Naive thymus-derived CD4-positive, alpha-beta T cell (primary cell): ENCODE measurements at regions not wholly inside any gene's neighbourhood (a gene's known extent, or its start where the extent isn't known, plus 50 kb on each side); places are given as distances from the start of the nearest gene placed in this dataset.

Experiments used
- ATAC-seq: fragments of 150-1000 bp; cut with Tn5 transposase; 2 replicates; pipeline ENCODE4 v1.10.0; 2021; ENCODE audit warnings: mild to moderate bottlenecking, moderate library complexity
- CTCF ChIA-PET: fragments of 350-600 bp; sonication (Branson Sonifier 250); formaldehyde crosslinking; loops from one replicate; lab custom pipeline; 2021; ENCODE audit warnings: antibody characterized with exemption; lab: Charles Lee
- POLR2A ChIA-PET: fragments of 350-600 bp; sonication (Branson Sonifier 250); formaldehyde crosslinking; loops from one replicate; lab custom pipeline; 2021; ENCODE audit warnings: antibody characterized with exemption, inconsistent platforms; lab: Charles Lee
- DNase-seq, 9 donors: peaks; one replicate each; pipeline versions ENCODE4 v3.0.0 to v3.0.0-alpha.2; 2020 to 2022; ENCODE audit warnings: mixed read lengths in 1 of 9
- H3K27ac ChIP-seq: one replicate; pipeline ENCODE4 v1.7.0; 2013; ENCODE audit warnings: mild to moderate bottlenecking, low read depth, low read length, moderate library complexity
- H3K27me3 ChIP-seq, 2 donors: one replicate each; pipeline ENCODE4 v1.7.0; 2013; ENCODE audit warnings: low read length in 2 of 2, mild to moderate bottlenecking in 2 of 2, moderate library complexity in 2 of 2; ENCODE audit not compliant: control insufficient read depth in 2 of 2, insufficient read depth in 2 of 2
- H3K36me3 ChIP-seq, 3 experiments: 1 replicate in 2 of 3; 2 replicates in 1 of 3; pipeline ENCODE4 v1.7.0; 2013; ENCODE audit warnings: low read length in 3 of 3, mild to moderate bottlenecking in 3 of 3, moderate library complexity in 1 of 3; ENCODE audit not compliant: insufficient read depth in 3 of 3, control insufficient read depth in 2 of 3
- H3K4me1 ChIP-seq, 2 donors: one replicate each; pipeline ENCODE4 v1.7.0; 2013; ENCODE audit warnings: low read length in 2 of 2, mild to moderate bottlenecking in 2 of 2, moderate library complexity in 1 of 2; ENCODE audit not compliant: control insufficient read depth in 2 of 2, insufficient read depth in 2 of 2
- H3K4me3 ChIP-seq: 2 replicates; pipeline ENCODE4 v1.7.0; 2013; ENCODE audit warnings: mild to moderate bottlenecking, low read length
- H3K9me3 ChIP-seq, 3 experiments: 1 replicate in 2 of 3; 2 replicates in 1 of 3; pipeline ENCODE4 v1.7.0; 2013; ENCODE audit warnings: low read length in 3 of 3; ENCODE audit not compliant: control insufficient read depth in 2 of 3
- H3K27ac Mint-ChIP-seq, 9 donors: one replicate each; pipeline ENCODE4 v1.8.0; 2020 to 2022; ENCODE audit warnings: mixed read lengths in 9 of 9, mild to moderate bottlenecking in 8 of 9, moderate library complexity in 5 of 9, inconsistent platforms in 2 of 9
- H3K27me3 Mint-ChIP-seq, 5 donors: one replicate each; pipeline ENCODE4 v1.8.0; 2021 to 2022; ENCODE audit warnings: mixed read lengths in 5 of 5, mild to moderate bottlenecking in 1 of 5
- H3K36me3 Mint-ChIP-seq, 5 donors: one replicate each; pipeline ENCODE4 v1.8.0; 2020 to 2022; ENCODE audit warnings: mixed read lengths in 5 of 5, mild to moderate bottlenecking in 3 of 5, inconsistent platforms in 1 of 5
- H3K4me1 Mint-ChIP-seq, 7 donors: one replicate each; pipeline ENCODE4 v1.8.0; 2020 to 2022; ENCODE audit warnings: mixed read lengths in 7 of 7, mild to moderate bottlenecking in 3 of 7, inconsistent platforms in 1 of 7
- H3K4me3 Mint-ChIP-seq, 10 donors: one replicate each; pipeline ENCODE4 v1.8.0; 2020 to 2022; ENCODE audit warnings: mild to moderate bottlenecking in 10 of 10, mixed read lengths in 10 of 10, moderate library complexity in 6 of 10, inconsistent platforms in 2 of 10
- H3K9me3 Mint-ChIP-seq, 11 donors: one replicate each; pipeline ENCODE4 v1.8.0; 2020 to 2022; ENCODE audit warnings: mixed read lengths in 11 of 11, mild to moderate bottlenecking in 4 of 11, inconsistent platforms in 1 of 11, moderate library complexity in 1 of 11
- intact Hi-C, 2 donors: fragments of 100-400 bp; cut with micrococcal nuclease; formaldehyde crosslinking; loops; one replicate each; pipeline ENCODE4 v1.15.1; 2023

DNA sequence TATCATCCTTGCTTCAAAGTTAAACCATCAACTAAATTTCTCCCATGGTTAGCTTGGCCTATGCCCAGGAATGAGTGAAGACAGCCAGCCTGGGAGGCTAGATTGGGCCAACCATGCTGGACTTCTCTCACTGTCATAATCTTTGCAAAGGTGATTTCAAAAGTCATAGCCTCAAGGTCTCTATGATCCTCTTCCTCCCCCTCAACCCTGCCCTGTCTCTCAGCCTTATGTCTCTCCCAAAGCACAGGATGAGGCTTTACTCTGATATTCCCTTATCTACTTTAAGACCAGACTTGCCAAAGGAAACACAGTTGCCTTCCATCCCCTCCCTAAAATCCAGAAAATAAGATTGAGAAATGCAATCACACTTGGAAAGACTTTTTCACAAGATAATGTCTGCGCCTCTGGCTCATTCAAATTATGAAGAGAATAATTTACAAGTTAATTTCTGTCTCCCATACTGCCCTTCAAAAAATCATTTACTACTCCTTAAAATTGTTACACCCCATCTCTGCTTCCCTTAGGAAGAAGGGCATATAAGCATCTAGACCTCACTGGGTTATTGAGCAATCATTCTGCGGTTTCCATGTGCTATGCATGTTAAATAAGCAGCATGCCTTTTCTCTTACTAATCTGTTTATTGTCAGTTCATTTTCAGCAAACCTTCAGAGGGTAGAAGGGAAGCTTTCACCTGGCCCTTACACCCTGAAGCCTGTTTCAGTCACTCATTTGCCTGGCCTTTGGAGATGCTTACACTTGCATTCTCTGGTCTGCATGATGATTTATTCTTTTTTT lies 113.8 kb upstream of the ANKRD55 start:
- no peaks in the 10 kb centered on the region for H3K27me3 Mint-ChIP-seq
- no peak for DNase-seq
- CTCF ChIA-PET, result no interaction called here
- H3K27ac Mint-ChIP-seq, result no peak overlapping the region
- peaks cover 0 to 5% (median 0%) of the 10 kb centered on the region in 3 experiments for H3K9me3 ChIP-seq
- no peak overlapping the region for H3K4me3 Mint-ChIP-seq
- ATAC-seq, result no peak
- H3K4me1 Mint-ChIP-seq, result peaks cover 0 to 13% (median 5%) of the 10 kb centered on the region in 7 donors
- H3K4me1 ChIP-seq, result no peaks in the 10 kb centered on the region
- H3K36me3 ChIP-seq, result no peaks in the 10 kb centered on the region
- H3K36me3 Mint-ChIP-seq, result peaks cover 0 to 13% (median 6%) of the 10 kb centered on the region in 5 donors
- intact Hi-C loops, result no loop called here
- H3K27ac ChIP-seq, result no peak overlapping the region
- POLR2A ChIA-PET, result no interaction called here
- H3K27me3 ChIP-seq, result no peaks in the 10 kb centered on the region
- H3K9me3 Mint-ChIP-seq, result peaks cover 0 to 18% (median 3%) of the 10 kb centered on the region in 11 donors
- H3K4me3 ChIP-seq, result no peak overlapping the region

DNA sequence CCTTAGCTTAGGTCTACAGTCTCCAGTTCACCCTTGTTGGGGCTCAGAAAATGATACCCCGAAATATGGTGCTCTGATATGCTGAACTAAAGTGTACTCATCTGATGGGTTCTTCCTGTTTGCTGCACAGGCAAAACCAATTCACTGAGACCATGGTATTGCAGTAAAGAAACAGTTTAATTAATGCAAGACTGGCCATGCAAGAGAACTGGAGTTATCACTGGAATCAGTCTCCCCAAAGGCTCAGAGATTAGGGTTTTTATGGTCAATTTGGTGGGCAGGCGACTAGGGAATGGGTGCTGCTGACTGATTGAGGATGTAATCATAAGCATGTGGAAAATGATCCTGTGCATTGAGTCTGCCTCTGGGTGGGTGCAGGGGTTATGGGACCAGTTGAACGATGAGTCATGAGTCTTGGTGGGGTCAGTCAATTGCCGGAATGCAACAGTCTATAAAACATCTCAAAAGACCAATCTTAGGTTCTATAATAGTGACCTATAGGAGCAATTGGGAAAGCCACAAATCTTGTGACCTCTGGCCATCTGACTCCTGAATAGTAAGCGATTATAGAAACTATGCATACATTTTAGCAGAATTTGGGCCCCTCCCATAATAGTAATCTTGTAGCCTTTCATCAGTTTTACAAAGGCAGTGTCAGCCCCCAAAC lies 113.0 kb upstream of the ANKRD55 start:
- no peaks in the 10 kb centered on the region for H3K27me3 ChIP-seq
- Mint-ChIP-seq H3K4me3 (no peak overlapping the region), H3K27me3 (no peaks in the 10 kb centered on the region), H3K36me3 (peaks cover 0 to 14% (median 6%) of the 10 kb centered on the region in 5 donors), H3K4me1 (peaks cover 4 to 16% (median 8%) of the 10 kb centered on the region in 7 donors), H3K27ac (no peak overlapping the region), H3K9me3 (peaks cover 0 to 18% (median 3%) of the 10 kb centered on the region in 11 donors)
- DNase-seq (no peak), ATAC-seq (no peak)
- POLR2A ChIA-PET, result interaction anchor here (0.7 kb wide), 2 partner anchors 65 to 161 kb away, joined by 3 read pairs; no protein-coding TSS in a partner anchor
- H3K4me1 ChIP-seq, result no peaks in the 10 kb centered on the region
- intact Hi-C loops, result no loop called here
- CTCF ChIA-PET, result no interaction called here
- no peak overlapping the region for H3K4me3 ChIP-seq
- no peaks in the 10 kb centered on the region for H3K36me3 ChIP-seq
- H3K27ac ChIP-seq, result no peak overlapping the region
- H3K9me3 ChIP-seq, result peaks cover 0 to 5% (median 0%) of the 10 kb centered on the region in 3 experiments

DNA sequence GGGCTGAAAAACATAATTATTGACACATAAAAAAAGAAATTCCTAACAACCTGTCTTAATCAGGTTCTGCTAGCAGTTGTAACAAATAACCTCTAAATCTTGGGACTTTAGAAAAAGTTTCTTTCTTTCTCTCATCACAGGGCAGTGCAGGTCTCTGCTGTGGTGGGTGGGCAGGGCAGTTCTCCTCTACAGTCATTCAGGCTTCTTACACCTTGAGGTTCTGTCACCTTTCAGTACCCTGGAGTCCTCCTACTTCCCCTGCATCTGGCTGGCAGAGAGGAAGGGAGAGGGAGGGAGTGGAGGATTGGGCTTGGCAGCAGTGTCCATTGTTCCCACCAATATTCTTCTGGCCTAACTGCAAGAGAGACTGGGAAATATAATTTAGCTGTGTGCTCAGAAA lies 112.2 kb upstream of the ANKRD55 start:
- ATAC-seq, result no peak
- H3K4me3 ChIP-seq, result no peak overlapping the region
- peaks cover 0 to 18% (median 3%) of the 10 kb centered on the region in 11 donors for H3K9me3 Mint-ChIP-seq
- POLR2A ChIA-PET, result interaction anchor here (0.7 kb wide), 3 partner anchors 66 to 162 kb away, joined by 3 read pairs; no protein-coding TSS in a partner anchor
- CTCF ChIA-PET, result no interaction called here
- H3K4me1 Mint-ChIP-seq, result peaks cover 4 to 20% (median 10%) of the 10 kb centered on the region in 7 donors
- no peak overlapping the region for H3K4me3 Mint-ChIP-seq
- no peak for DNase-seq
- intact Hi-C loops, result no loop called here
- no peak overlapping the region for H3K27ac ChIP-seq
- H3K36me3 Mint-ChIP-seq, result peaks cover 0 to 15% (median 6%) of the 10 kb centered on the region in 5 donors
- H3K4me1 ChIP-seq, result no peaks in the 10 kb centered on the region
- H3K36me3 ChIP-seq, result no peaks in the 10 kb centered on the region
- H3K27ac Mint-ChIP-seq, result peak overlapping the region in 1 of 9 donors; percentile 67
- no peaks in the 10 kb centered on the region for H3K27me3 Mint-ChIP-seq
- H3K9me3 ChIP-seq, result peaks cover 0 to 5% (median 0%) of the 10 kb centered on the region in 3 experiments
- H3K27me3 ChIP-seq, result no peaks in the 10 kb centered on the region

DNA sequence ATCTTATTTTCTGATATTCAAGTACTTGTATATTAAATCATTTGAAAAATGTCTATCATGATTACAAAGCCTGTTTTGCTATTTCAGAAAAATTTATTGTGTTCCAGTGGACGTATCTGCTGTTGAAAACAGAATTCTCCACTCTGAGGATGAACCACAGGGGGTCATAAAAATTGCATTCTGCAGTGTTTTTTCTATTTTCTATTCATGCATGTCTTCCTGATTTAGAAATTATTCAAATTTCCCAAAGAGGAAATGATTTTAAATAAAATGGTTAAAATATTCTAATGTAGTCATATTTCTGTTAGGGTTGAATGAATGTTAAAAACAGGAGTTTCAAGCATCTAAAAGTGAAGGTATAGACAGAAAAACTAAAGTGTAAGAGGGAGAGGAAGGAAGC lies 111.5 kb upstream of the ANKRD55 start:
- ChIA-PET POLR2A (interaction anchor here (0.7 kb wide), 1 partner anchor 115 kb away, joined by 3 read pairs; no protein-coding TSS in a partner anchor), CTCF (no interaction called here)
- Histone ChIP-seq H3K27ac (no peak overlapping the region), H3K27me3 (no peaks in the 10 kb centered on the region), H3K36me3 (no peaks in the 10 kb centered on the region), H3K4me3 (no peak overlapping the region), H3K4me1 (no peaks in the 10 kb centered on the region), H3K9me3 (peaks cover 0 to 5% (median 0%) of the 10 kb centered on the region in 3 experiments)
- H3K27me3 Mint-ChIP-seq, result no peaks in the 10 kb centered on the region
- no peak overlapping the region for H3K4me3 Mint-ChIP-seq
- peaks cover 4 to 20% (median 10%) of the 10 kb centered on the region in 7 donors for H3K4me1 Mint-ChIP-seq
- no peak overlapping the region for H3K27ac Mint-ChIP-seq
- H3K9me3 Mint-ChIP-seq, result peaks cover 0 to 18% (median 4%) of the 10 kb centered on the region in 11 donors
- ATAC-seq, result no peak
- no peak for DNase-seq
- H3K36me3 Mint-ChIP-seq, result peaks cover 0 to 17% (median 6%) of the 10 kb centered on the region in 5 donors
- intact Hi-C loops, result no loop called here

DNA sequence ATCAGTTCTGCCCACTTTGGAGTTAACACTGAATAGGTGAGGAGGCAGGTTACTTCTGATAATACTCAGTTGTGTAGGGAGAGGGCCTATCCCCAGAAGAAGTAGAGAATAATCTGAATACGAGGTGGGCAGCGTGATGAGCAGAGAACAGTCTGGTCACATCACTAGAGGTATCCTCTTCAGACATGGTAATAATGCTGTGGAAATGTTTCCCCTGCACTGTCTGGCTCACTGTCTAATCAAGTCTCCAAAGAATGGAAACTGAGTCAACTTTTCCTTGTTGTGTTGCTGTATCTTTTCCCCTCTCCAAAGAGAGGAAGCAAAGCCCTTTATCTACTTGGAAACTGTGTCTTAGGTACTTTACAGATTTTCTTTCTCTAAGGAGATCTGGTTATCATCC lies 110.9 kb upstream of the ANKRD55 start:
- no peaks in the 10 kb centered on the region for H3K4me1 ChIP-seq
- Mint-ChIP-seq H3K27me3 (no peaks in the 10 kb centered on the region), H3K36me3 (peaks cover 0 to 20% (median 6%) of the 10 kb centered on the region in 5 donors), H3K27ac (no peak overlapping the region), H3K4me1 (peaks cover 4 to 20% (median 10%) of the 10 kb centered on the region in 7 donors), H3K9me3 (peaks cover 0 to 18% (median 7%) of the 10 kb centered on the region in 11 donors), H3K4me3 (no peak overlapping the region)
- intact Hi-C loops, result loop anchor here in 1 of 2 donors (2.0 kb wide), 1 partner anchor 15 kb away; no protein-coding TSS in a partner anchor
- H3K36me3 ChIP-seq, result no peaks in the 10 kb centered on the region
- H3K9me3 ChIP-seq, result peaks cover 0 to 5% (median 0%) of the 10 kb centered on the region in 3 experiments
- no peak overlapping the region for H3K27ac ChIP-seq
- no peaks in the 10 kb centered on the region for H3K27me3 ChIP-seq
- H3K4me3 ChIP-seq, result no peak overlapping the region
- CTCF ChIA-PET, result no interaction called here
- DNase-seq, result no peak
- ATAC-seq, result no peak
- POLR2A ChIA-PET, result no interaction called here

DNA sequence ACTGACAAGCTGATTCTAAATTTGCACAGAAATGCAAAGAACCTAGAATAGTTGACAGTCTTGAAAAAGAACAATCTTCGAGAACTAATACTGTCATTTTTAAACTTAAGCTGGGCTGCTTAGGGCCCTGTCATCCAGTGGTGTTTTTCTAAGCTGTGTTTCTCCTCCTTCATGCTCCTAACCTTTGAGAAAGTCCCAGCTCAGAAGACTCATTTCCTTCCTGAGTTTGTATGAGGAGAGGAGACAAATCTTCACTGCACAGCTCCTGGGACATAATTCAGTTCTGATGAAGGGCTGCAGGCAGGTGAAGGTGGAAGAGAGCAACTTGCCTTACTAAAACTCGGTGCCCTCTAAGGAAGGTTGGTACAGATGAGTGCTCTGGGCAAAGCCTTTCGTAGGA lies 109.5 kb upstream of the ANKRD55 start:
- H3K27ac Mint-ChIP-seq, result no peak overlapping the region
- no peak overlapping the region for H3K4me3 ChIP-seq
- DNase-seq (no peak), ATAC-seq (no peak)
- intact Hi-C loops, result loop anchor here in 1 of 2 donors (2.0 kb wide), 1 partner anchor 14 kb away; no protein-coding TSS in a partner anchor
- POLR2A ChIA-PET, result no interaction called here
- no peak overlapping the region for H3K27ac ChIP-seq
- H3K27me3 ChIP-seq, result no peaks in the 10 kb centered on the region
- peaks cover 0 to 5% (median 0%) of the 10 kb centered on the region in 3 experiments for H3K9me3 ChIP-seq
- peaks cover 7 to 20% (median 10%) of the 10 kb centered on the region in 7 donors for H3K4me1 Mint-ChIP-seq
- H3K4me3 Mint-ChIP-seq, result no peak overlapping the region
- peaks cover 0 to 25% (median 11%) of the 10 kb centered on the region in 5 donors for H3K36me3 Mint-ChIP-seq
- CTCF ChIA-PET, result interaction anchor here (0.7 kb wide), 1 partner anchor 1096 kb away, joined by 3 read pairs; no protein-coding TSS in a partner anchor
- no peaks in the 10 kb centered on the region for H3K27me3 Mint-ChIP-seq
- no peaks in the 10 kb centered on the region for H3K36me3 ChIP-seq
- peaks cover 0 to 22% (median 8%) of the 10 kb centered on the region in 11 donors for H3K9me3 Mint-ChIP-seq
- H3K4me1 ChIP-seq, result no peaks in the 10 kb centered on the region
